Mesothelial cell of epicardium (in vitro differentiated cells): ENCODE measurements at regions not wholly inside any gene's neighbourhood (a gene's known extent, or its start where the extent isn't known, plus 50 kb on each side); places are given as distances from the start of the nearest gene placed in this dataset.
"Not testable (repeated sequence)": the region's sequence is repeated elsewhere in the genome, so short reads cannot be mapped to it uniquely, and the experiment has no call there.

ENCODE experiments used
- DNase-seq, 2 experiments: peaks; one replicate each; pipeline ENCODE4 v3.0.0; 2021; ENCODE audit warnings: low spot score in 2 of 2; ENCODE audit not compliant: unreplicated experiment in 2 of 2
- H3K27ac Mint-ChIP-seq: 2 replicates; pipeline ENCODE4 v1.8.0; 2021; ENCODE audit warnings: mixed read lengths
- H3K27me3 Mint-ChIP-seq: 2 replicates; pipeline ENCODE4 v1.8.0; 2021; ENCODE audit warnings: low read depth, mixed read lengths
- H3K36me3 Mint-ChIP-seq: 2 replicates; pipeline ENCODE4 v1.8.0; 2021; ENCODE audit warnings: mixed read lengths
- H3K4me1 Mint-ChIP-seq: 2 replicates; pipeline ENCODE4 v1.8.0; 2021; ENCODE audit warnings: mixed read lengths
- H3K4me3 Mint-ChIP-seq: 2 replicates; pipeline ENCODE4 v1.8.0; 2021; ENCODE audit warnings: mild to moderate bottlenecking, moderate library complexity, mixed read lengths
- H3K9me3 Mint-ChIP-seq: 2 replicates; pipeline ENCODE4 v1.8.0; 2021; ENCODE audit warnings: mixed read lengths
- TF ChIP-seq, protein P1 (sequence below): fragments of 200-600 bp; sonication (generic); IDR thresholded peaks from one replicate; pipeline ENCODE4 v1.5.0; 2021; ENCODE audit warnings: antibody characterized with exemption; ENCODE audit not compliant: unreplicated experiment

DNA sequence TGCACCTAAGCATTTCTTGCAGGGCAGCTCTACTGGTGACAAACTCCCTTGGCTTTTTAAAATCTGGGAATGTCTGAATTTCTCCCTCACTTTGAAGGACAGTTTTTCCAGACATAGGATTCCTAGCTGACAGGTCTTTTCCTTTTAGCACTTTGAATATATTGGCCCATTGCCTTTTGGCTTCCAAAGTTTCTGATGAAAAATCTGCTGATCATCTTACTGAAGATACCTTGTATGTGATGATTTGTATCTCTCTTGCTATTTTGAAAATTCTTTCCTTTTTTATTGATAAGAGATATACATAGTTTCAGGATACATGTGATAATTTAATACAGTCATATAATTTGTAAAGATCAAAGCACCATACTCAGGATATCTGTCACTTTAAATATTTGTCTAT lies 211.1 kb downstream of the ZIC5 start:
- H3K9me3 Mint-ChIP-seq = peaks cover 54% of the 10 kb centered on the region

DNA sequence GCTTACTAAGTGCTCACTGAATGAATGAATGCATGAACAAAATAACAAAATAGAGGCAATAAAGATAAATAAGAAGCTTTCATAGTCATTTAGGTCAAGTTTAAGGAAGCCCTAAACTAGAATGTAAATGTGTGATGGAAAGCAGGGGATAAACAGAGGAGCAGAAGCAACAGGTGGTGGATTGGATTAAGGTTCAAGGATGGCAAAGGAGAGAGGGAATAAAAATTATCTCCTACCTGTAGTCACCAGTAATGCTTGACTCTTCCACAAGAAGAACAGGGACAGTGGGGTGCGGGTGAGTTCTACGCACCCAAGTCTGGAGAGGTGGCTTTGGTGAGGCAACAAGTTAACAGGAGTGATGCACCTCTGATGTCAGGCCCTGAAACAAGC lies 212.4 kb downstream of the ZIC5 start:
- H3K36me3 Mint-ChIP-seq = peaks cover 7% of the 10 kb centered on the region

More for the DNA sequence above, 211.1 kb downstream of the ZIC5 start:
- no peak overlapping the region for H3K27ac Mint-ChIP-seq
- H3K27me3 Mint-ChIP-seq = no peaks in the 10 kb centered on the region
- no peak overlapping the region for H3K4me3 Mint-ChIP-seq
- H3K4me1 Mint-ChIP-seq = no peaks in the 10 kb centered on the region
- DNase-seq = no peak
- TF ChIP-seq, protein P1, sequence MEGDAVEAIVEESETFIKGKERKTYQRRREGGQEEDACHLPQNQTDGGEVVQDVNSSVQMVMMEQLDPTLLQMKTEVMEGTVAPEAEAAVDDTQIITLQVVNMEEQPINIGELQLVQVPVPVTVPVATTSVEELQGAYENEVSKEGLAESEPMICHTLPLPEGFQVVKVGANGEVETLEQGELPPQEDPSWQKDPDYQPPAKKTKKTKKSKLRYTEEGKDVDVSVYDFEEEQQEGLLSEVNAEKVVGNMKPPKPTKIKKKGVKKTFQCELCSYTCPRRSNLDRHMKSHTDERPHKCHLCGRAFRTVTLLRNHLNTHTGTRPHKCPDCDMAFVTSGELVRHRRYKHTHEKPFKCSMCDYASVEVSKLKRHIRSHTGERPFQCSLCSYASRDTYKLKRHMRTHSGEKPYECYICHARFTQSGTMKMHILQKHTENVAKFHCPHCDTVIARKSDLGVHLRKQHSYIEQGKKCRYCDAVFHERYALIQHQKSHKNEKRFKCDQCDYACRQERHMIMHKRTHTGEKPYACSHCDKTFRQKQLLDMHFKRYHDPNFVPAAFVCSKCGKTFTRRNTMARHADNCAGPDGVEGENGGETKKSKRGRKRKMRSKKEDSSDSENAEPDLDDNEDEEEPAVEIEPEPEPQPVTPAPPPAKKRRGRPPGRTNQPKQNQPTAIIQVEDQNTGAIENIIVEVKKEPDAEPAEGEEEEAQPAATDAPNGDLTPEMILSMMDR = no peak
- H3K36me3 Mint-ChIP-seq = peaks cover 9% of the 10 kb centered on the region

DNA sequence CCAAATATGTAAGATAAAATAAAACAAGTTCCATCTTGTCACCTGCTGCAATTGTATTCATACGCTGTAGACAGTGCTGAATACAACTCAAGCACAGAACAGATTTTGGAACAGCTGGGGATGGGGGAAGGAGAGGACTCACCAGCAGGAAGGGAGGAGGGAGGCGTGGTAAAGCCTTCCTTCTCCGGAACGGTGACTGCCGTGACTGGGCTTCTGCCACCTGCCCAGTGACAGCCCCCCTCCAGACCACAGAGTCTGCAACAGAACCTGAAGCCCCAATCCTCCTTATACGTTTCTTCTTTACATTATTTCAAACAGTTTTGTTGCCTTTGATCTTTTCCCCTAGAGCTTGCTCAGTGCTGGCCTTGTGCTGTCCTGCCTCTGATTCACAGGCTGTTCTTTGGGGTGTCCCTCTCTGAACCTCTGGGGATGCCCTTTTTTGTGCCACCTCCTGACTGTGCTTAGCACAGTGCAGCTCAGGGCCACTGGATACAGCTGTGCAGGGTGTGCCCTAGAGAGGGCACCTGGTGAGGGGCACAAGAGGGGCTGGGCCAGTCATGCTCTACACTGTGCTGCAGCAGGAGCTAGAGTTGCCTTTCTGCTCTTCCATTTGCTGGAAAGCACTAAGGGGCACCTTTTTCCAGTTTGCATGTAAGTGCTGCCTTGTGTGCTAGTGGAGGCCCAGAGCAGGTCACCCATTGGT lies 213.0 kb downstream of the ZIC5 start:
- TF ChIP-seq, protein P1 = no peak
- Mint-ChIP-seq H3K4me3 (no peak overlapping the region), H3K36me3 (peaks cover 5% of the 10 kb centered on the region), H3K4me1 (no peaks in the 10 kb centered on the region), H3K9me3 (peaks cover 41% of the 10 kb centered on the region), H3K27me3 (no peaks in the 10 kb centered on the region), H3K27ac (no peak overlapping the region)
- no peak for DNase-seq

More for the DNA sequence above, 212.4 kb downstream of the ZIC5 start:
- no peak overlapping the region for H3K27ac Mint-ChIP-seq
- no peaks in the 10 kb centered on the region for H3K27me3 Mint-ChIP-seq
- H3K9me3 Mint-ChIP-seq = peaks cover 44% of the 10 kb centered on the region
- H3K4me1 Mint-ChIP-seq = no peaks in the 10 kb centered on the region
- TF ChIP-seq, protein P1 = no peak
- DNase-seq = no peak
- no peak overlapping the region for H3K4me3 Mint-ChIP-seq

DNA sequence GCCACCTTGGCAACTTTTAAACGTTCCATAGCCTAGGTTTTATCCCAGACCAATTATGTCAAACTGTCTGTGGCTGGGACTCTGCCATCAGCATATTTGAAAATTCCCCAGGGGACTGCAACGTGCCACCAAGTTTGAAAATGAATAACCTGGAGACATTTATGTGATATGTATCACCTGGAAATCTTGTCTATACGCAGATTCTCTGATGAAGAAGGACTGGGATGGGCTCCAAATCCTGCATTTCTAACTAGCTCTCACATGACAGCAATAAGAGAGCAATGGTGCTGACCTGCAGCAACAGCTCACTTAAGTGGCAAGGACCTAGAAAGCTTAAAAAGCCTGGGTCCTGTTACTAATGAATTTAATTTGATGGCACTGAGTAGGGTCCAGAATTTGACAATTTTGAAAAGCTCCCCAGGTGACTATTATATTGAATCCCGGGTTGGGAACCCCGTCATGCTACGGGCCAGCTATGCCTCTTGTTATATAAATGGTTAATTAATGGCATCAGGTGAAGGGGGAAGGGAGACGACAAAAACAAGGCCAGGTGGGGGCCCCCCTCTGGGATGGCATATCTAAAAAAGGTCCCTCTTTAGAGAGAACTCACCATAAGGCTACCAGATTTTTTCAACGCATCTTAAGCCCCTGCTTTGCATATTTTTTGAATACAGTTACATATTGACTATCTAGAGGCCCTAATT lies 213.7 kb downstream of the ZIC5 start:
- no peak overlapping the region for H3K4me3 Mint-ChIP-seq
- H3K9me3 Mint-ChIP-seq = peaks cover 35% of the 10 kb centered on the region
- H3K4me1 Mint-ChIP-seq = no peaks in the 10 kb centered on the region
- H3K36me3 Mint-ChIP-seq = peaks cover 5% of the 10 kb centered on the region
- H3K27ac Mint-ChIP-seq = no peak overlapping the region
- TF ChIP-seq, protein P1 = no peak
- no peak for DNase-seq
- H3K27me3 Mint-ChIP-seq = no peaks in the 10 kb centered on the region

DNA sequence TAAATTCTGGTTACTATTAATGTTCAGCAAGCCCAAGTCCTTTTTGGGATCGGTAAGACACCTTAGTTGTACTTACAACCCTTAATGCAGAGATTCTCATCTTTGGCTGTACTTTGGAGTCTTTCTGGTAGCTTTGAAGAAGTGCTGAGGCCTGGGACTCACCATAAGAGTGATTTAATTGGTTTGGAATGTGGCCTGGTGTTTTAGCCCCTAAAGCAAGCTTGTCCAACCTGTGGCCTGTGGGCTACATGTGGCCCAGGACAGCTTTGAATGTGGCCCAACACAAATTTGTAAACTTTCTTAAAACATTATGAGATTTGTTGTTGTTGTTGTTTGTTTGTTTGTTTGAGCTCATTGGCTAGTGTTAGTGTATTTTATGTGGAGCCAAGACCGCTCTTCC lies 215.3 kb downstream of the ZIC5 start:
- Mint-ChIP-seq H3K27me3 (peaks cover 1% of the 10 kb centered on the region), H3K27ac (no peak overlapping the region), H3K36me3 (peaks cover under 1% of the 10 kb centered on the region)

DNA sequence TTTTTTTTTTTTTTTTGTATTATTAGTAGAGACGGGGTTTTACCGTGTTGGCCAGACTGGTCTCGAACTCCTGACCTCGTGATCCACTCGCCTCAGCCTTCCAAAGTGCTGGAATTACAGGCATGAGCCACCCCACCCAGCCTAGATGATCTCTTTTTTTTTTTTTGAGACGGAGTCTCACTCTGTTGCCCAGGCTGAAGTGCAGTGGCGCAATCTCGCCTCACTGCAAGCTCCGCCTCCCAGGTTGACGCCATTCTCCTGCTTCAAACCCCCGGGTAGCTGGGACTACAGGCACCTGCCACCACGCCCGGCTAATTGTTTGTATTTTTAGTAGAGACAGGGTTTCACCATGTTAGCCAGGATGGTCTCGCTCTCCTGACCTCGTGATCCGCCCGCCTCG lies 216.8 kb downstream of the ZIC5 start:
- DNase-seq, H3K27me3 Mint-ChIP-seq, H3K27ac Mint-ChIP-seq, H3K36me3 Mint-ChIP-seq, H3K9me3 Mint-ChIP-seq, H3K4me1 Mint-ChIP-seq, H3K4me3 Mint-ChIP-seq: not testable (repeated sequence)

More for the DNA sequence above, 215.3 kb downstream of the ZIC5 start:
- Mint-ChIP-seq H3K4me3 (no peak overlapping the region), H3K9me3 (peaks cover 19% of the 10 kb centered on the region), H3K4me1 (no peaks in the 10 kb centered on the region)
- TF ChIP-seq, protein P1 = no peak
- no peak for DNase-seq
